Stimulated activated CD4-positive, alpha-beta T cell treated with anti-CD3 and anti-CD28 coated beads, Interleukin-15, amount 100 ng/mL, for 24 hours (primary cell): ENCODE measurements at regions not wholly inside any gene's neighbourhood (a gene's known extent, or its start where the extent isn't known, plus 50 kb on each side); places are given as distances from the start of the nearest gene placed in this dataset.
"Not testable (repeated sequence)": the region's sequence is repeated elsewhere in the genome, so short reads cannot be mapped to it uniquely, and the experiment has no call there.

Experiments used
- DNase-seq: peaks from one replicate; pipeline ENCODE4 v3.0.0-alpha.2; 2020

DNA sequence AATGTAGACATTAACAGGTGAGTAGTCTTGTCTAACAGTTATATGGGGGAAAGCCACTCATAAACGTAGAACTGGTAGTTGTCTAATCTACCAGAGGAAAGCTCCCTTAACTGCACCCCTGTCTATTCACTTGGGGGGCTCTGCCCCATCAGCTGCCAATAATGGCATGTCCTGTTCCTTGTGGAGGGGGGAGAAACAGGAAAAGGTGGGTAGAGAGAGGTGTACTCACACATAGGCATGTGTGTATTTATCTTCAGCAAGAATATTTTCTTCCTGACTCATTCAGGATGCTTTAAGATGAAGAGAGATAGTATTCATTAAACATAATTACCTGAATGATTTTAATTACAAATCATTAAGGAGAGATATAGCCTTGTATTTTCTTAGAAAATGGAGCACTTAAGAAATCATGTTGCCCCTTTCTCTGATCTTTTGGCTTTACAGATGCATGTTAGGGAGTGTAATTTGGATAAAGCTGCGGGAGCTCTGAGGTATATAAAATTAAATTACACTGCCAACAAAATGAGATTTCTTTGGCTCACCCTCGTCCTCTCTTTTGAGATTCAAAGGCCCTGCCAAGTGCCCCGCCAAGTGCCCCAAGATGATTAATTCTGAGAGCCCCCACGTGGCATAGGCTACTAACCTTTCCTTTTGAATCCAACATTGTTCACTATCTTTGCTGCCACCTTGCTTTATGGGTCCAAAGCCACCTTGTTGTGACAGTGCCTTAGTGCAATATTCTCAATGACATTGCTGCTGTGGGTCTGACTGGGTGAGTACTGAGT lies 286.3 kb upstream of the LYPLAL1 start:
- DNase-seq, result no peak

DNA sequence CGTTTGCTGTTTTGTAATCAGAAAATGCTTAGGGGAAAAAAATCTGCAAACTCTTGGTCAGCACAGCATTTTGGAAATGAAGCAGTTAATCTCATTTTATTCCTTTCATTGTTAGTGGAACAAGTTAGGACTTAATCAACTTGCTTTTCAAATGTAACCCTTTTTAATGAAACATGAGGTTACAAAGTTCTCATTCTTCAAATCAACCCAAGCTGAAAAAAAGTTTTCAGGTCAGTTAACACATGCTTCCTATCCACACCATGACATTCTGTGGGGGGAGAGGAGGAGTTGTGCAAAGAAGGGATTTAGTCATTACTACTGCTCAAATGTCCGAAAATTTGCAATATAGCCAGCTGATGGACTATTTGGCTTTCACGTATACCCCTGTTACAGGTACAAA lies 283.2 kb upstream of the LYPLAL1 start:
- no peak for DNase-seq

GRCh38 chr1:218891577-218891976 lies 282.1 kb upstream of the LYPLAL1 start:
- DNase-seq, result no peak

DNA sequence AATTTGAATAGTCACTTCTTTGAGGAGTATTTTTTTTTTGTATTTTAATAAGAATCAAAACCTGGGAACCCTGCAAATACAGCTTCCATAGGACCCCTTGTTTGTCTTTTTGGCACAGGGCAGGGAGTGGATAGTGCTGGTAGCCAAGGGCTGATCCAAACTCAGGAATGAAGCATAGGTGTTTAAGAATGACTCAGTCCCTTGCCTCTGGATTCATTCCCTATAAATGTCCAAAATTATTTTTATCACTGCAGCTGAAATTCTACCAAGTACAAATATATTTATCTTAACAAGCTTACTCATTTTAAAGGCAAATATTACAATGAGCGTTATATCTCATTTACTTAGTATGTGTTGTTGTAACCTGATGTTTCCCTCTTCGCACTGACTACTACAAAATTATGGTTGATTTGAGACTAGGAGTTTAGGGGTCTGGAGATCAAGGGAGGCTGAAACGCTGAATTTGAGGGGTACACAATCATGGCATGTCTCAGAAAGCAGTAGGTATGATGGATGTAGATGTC lies 278.6 kb upstream of the LYPLAL1 start:
- no peak for DNase-seq

- no peak for DNase-seq
Measured at GRCh38 chr1:218896202-218896601, 277.5 kb upstream of the LYPLAL1 start.

- DNase-seq, result no peak
Measured at GRCh38 chr1:218898921-218899320, 274.8 kb upstream of the LYPLAL1 start.

- no peak for DNase-seq
Measured at GRCh38 chr1:218900615-218901014, 273.1 kb upstream of the LYPLAL1 start.

DNA sequence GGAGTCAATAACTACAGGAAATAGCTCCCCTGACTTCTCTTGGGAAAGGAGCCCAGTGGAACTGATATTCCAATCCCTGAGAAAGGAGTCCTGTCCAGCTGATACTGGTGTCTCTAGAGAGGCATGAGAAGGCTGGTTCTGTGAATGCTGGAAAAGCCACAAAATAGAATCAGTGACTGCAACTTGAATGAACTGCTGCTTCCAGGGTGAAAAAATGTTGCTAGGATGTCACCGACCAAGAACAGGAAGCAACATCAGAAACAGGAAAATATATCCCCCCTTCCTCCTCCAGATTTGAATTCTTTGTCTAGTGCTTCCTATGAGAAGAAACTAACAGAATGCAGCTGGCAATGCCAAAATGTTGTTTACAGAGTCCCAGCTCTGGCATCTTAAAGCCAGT lies 269.3 kb upstream of the LYPLAL1 start:
- DNase-seq, result no peak

GRCh38 chr1:218916720-218917119 lies 257.0 kb upstream of the LYPLAL1 start:
- no peak for DNase-seq

DNA sequence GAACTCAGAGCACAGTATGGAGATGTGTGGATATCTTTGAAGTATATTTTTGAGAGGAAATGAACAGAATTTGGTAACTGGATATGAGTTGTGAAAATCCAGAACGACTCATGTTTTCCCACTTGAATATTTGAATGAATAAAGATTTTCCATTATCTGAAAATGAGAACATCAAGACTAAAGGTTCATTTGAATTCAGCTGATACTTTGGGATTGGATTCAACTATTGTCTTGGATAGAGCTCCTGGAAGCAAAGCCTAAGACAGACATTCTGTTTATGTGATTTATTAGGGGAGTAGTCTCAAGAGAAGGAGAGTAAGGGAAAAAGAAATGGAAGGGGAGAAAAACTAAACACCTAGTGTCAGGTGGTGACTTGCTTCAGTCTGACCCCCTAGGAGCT lies 256.0 kb upstream of the LYPLAL1 start:
- no peak for DNase-seq

DNA sequence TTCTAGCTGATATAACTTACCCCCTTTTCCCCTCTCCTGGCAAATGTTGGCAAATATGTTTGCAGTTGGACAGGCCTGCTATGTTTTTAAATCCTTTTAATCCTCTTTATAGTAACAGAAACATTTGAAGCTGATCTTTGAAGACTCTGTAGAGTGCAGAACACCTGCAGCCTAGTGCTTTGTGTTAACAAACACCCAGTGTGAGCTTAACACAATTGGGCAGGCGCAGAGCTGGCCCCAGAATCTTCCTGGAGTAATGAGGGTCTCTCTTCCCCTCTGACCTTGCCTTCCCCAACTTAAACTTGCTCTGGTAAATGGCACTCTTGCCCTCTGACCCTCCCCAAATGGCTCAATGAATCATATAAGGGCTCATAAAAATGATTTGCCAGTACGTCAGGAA lies 247.9 kb upstream of the LYPLAL1 start:
- no peak for DNase-seq

GRCh38 chr1:218926631-218927030 lies 247.0 kb upstream of the LYPLAL1 start:
- DNase-seq, result no peak

DNA sequence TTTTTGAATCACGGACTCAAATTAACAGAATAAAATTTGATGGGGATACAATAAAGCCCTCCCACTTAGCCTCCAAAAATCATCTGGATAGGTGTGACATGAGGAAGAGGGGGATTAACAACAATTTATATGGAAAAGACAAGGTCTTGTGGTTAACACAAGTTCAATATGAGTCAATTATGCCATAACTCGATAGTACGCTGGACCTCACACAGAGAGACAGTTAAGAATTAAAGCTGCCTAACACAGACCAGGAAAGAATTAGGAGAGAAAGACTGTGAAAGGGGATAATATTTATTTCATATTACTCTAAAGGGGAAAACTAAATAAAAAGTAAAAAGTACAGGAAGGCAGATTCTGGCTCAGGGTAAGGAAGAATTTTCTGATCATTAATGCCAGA lies 243.7 kb upstream of the LYPLAL1 start:
- no peak for DNase-seq

- no peak for DNase-seq
Measured at GRCh38 chr1:218930472-218931241, 243.0 kb upstream of the LYPLAL1 start.

DNA sequence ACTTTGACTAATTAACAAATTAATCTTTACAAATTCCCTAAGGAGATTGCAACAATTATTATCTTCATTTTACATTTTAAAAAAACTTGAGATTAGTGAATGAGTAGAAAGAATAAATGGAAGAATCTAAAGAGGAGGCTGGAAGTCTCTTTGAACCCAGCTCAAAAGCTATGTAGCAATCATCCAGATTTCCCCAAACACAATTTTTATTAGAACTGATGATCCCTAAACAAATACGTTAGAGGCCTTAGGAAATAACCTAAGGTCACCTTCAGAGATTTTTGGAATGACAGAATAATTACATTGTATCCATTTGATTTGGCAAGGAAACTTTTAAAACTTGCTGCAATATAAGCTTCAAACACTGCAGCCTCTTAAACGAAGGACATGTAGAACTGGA lies 242.4 kb upstream of the LYPLAL1 start:
- no peak for DNase-seq

DNA sequence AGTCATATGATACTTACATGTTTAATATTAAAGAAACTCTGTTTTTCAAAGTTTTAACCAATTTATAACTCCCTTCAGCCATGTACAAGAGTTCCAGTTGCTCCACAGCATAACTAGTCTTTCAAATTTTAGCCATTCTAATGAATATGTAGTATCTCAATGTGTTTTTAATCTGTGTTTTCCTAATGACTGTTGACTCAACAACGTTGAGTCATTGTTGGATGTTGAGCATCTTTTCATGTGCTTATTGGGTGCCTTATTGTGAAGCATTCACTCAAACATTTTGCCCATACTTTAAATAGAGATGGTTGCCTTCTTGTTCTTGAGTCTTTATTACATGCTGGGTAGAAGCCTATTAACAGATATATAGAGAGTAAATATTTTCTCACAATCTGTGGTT lies 240.2 kb upstream of the LYPLAL1 start:
- DNase-seq, result no peak

DNA sequence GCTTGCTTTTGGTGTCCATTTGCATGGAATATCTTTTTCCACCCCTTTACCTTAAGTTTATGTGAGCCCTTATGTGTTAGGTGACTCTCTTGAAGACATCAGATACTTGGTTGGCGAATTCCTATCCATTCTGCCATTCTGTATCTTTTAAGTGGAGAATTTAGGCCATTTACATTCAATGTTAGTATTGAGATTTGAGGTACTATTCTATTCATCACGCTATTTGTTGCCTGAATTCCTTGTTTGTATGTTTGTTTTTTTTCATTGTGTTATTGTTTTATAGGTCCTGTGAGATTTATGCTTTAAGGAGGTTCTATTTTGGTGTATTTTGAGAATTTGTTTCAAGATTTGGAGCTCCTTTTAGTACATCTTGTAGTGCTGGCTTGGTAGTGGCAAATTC lies 238.3 kb upstream of the LYPLAL1 start:
- not testable (repeated sequence) for DNase-seq

GRCh38 chr1:218938259-218938658 lies 235.4 kb upstream of the LYPLAL1 start:
- DNase-seq, result no peak

- DNase-seq, result no peak
Measured at GRCh38 chr1:218939095-218939494, 234.6 kb upstream of the LYPLAL1 start.

DNA sequence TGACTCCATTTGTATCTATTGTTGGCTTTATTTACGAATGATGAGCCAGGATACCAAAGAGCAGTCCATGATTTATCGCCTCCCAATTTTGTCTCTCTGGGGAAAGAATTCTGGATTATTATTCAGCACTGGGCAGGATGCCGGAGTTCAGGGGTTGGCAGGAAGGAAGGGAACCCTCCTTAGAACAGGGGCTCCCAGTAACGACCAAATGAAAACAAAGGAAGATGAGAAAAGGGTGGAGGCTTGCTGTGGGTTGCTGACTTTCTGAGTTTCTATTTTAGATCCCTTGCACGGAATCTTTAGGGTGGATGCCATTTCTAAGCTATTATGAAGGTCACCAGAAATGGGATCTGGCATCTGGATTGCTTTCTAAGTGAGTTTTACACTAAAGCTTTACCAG lies 231.2 kb upstream of the LYPLAL1 start:
- DNase-seq, result no peak

DNA sequence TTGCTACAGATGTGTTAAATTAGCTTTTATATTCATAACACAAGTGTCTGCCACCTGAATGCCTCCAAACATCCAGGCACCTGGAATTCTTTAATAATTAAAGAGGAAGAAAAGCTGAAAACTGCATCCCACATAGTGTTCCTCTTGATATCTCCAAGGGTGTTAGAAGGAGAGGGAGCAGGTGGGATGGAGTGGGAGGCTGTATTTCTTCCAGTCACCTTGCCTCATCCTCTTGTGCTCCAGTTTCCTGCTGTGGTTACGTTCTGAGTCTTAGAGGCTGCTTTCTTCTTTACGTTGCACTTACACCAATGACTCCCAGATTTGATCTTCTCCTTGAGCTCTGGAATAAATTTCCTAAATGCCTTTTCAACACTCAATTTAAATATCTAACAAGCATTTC lies 230.3 kb upstream of the LYPLAL1 start:
- no peak for DNase-seq

DNA sequence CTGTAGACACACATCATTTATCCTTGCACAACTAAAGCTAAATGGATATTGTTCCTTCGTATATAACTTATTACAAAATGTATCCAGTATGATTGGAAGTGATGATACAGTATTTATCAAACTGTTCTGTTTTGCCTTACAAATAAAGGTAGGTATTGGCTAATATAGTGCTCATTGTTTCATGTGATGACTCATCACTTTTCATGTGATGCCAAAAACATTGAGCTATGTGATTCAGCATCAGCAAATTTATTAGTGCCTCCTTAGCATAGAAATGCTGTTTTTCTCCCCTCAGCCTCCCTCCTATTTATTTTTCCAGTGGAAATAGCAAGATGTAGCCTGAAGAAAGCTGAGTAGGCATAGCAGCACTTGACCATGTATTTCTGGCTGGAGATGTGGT lies 228.6 kb upstream of the LYPLAL1 start:
- no peak for DNase-seq

DNA sequence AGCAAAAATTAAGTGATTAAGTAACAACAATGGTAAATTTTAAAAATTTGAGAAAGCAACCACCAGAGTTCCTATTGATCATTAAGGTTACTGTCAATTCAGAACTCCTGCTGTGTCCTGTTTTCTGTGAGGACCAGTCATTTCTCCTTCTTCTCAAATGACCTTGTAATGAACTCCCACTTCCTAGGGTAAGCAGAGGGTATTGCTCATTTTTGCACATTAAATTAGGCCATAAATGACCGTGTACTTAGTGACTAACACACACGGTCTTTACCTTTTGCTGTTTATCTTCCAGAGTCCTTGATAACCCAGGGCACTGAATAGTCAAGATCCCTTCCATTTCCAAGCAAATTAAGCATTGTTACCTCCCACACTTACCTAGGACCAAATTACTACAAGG lies 227.5 kb upstream of the LYPLAL1 start:
- DNase-seq, result no peak

- no peak for DNase-seq
Measured at GRCh38 chr1:218948446-218948845, 225.2 kb upstream of the LYPLAL1 start.
